Stimulated activated CD8-positive, alpha-beta memory T cell treated with anti-CD3 and anti-CD28 coated beads, Interleukin-4, amount 100 ng/mL, for 1 hour (primary cell): ENCODE measurements at regions not wholly inside any gene's neighbourhood (a gene's known extent, or its start where the extent isn't known, plus 50 kb on each side); places are given as distances from the start of the nearest gene placed in this dataset.
"Not testable (repeated sequence)": the region's sequence is repeated elsewhere in the genome, so short reads cannot be mapped to it uniquely, and the experiment has no call there.

ENCODE experiments used
- DNase-seq, 2 donors: peaks; one replicate each; pipeline ENCODE4 v3.0.0-alpha.2; 2020; ENCODE audit warnings: low read depth in 2 of 2, low spot score in 1 of 2

GRCh38 chr13:72657379-72657778 lies 70.0 kb downstream of the MZT1 start:
- no peak for DNase-seq

DNA sequence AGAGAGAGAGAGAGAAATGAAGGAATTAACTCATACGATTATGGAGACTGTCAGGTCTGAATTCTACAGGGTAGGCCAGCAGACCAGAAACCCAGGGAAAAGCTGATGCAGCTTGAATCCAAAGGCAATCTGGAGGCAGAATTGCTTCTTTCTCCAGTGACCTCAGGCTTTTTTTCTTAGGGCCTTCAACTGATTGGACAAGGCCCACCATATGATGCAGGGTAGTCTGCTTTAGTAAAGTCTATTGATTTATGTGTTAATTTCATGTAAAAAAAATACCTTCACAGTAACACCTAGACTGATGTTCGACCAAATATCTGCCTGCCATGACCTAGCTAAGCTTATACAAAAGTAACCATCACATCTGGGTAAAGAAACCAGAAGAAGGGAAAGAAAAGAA lies 71.1 kb downstream of the MZT1 start:
- no peak for DNase-seq

DNA sequence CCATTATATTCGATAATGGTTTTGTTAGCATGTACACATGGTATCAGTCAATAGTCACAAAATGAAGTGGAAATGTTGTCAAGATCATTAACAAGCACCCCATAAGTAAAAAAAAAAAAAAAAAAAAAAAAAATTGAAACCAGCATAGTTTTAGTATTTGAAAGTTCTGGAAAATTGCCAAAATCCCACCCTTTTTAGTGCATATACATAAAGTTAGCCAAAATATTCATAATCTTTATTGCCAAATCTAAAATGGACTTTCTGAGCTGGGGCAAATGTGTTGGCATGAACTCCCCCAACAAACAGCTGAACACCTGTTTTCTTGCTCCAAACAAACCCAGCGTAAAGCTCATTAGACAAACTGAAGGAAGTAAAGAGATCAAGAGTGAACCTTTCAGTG lies 73.9 kb downstream of the MZT1 start:
- DNase-seq = no peak

GRCh38 chr13:72652681-72653080 lies 74.7 kb downstream of the MZT1 start:
- no peak for DNase-seq

GRCh38 chr13:72651144-72651543 lies 76.3 kb downstream of the MZT1 start:
- no peak for DNase-seq

DNA sequence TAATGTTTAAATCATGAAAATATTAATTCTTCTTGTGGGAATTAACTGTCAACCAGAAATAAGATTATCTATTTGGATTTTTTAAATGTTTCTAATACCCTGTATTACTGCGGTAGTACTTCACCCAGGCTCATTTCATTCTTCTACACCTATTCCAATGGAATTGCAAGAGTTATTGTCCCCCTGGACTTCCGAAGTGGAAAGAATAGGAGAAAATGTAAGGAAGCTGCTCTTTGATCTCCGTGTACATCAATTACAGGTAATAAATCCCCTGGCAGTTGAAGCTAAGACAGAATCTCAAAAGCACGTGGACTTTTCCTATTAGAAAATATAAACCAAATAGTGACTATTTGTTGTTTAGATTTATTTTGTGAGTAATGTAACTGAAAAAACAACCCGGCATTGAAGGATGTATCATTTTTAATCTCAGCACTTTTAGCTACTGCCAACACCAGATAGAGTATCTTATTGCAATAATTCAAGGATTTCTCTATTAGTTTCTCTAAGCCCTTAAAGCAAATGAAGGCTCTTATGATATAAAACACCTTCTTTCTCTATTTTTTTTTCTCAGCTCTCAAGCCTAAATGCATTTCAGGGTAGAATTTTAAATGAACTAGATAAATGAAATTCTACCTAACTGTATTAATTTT lies 77.3 kb downstream of the MZT1 start:
- no peak for DNase-seq

- no peak for DNase-seq
Observed at GRCh38 chr13:72648513-72649065, 78.8 kb downstream of the MZT1 start.

GRCh38 chr13:72647422-72647821 lies 80.0 kb downstream of the MZT1 start:
- no peak for DNase-seq

DNA sequence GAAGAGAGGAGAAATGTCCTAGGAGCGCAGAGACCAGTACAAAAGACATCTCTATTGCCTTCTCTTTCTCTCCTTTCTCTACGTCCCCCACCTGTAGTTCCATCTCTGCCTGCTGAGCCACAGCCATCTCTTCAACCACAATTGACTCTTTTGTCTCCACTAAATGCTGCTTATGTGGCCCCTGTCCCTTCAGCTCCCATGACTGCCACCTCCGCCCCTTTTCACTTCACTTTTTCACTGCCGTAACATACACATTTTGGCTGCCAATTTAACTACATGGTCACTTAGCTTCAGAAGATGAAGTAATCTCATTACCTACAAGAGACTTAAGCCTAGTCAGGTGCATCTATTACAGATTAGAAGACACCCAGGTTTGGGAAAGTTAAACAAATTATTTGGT lies 81.9 kb downstream of the MZT1 start:
- no peak for DNase-seq

DNA sequence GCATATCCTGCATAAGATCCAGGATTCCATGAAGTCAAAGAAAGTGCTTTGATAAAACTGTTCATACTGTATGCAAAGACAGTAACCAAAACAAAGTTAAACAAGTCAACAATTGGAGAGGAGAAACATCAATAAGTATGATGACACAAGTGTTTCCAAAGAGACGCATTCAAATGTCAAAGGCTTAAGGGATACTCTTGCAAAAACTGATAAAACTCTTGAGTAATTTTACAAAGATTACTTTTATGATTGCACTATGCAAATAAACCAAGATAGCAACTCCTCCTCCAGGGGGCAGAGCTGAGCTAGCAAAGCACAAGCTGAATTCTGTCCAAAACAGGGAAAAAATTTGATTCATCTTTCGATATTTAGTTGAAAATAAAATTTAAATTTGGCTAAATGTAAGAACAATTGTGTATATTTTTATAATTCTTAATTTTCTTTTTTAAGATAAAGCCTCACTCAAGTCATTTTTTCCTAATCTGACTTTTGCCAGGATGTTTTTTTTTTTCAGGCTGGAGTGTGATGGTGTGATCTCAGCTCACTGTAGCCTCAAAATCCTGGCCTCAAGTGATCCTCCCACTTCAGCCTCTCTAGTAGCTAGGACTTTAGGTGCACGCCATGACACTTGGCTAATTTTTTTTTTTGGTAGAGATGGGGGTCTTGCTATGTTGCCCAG lies 84.0 kb downstream of the MZT1 start:
- DNase-seq = peak in 1 of 2 donors; percentile 7

- no peak for DNase-seq
Observed at GRCh38 chr13:72639377-72639776, 88.1 kb downstream of the MZT1 start.

- DNase-seq = no peak
Observed at GRCh38 chr13:72638059-72638815, 89.2 kb downstream of the MZT1 start.

DNA sequence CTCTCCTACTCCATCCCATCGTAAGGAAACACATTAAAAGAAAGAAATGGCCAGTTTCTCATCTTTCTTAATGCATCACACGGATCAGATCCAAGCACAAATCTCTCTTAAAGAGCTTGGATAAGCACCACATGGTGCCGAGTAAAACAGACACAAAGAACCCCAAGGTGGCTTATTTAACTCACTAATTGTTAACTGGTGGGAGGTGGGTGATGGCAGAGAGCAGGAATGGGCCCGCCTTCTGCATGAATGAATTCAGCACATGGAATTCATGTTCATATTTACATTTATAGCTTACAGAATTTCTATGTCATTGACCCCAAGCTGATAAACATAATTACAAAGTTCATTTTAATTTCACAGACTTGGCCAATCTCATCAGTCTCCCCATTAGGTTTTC lies 89.9 kb downstream of the MZT1 start:
- no peak for DNase-seq

DNA sequence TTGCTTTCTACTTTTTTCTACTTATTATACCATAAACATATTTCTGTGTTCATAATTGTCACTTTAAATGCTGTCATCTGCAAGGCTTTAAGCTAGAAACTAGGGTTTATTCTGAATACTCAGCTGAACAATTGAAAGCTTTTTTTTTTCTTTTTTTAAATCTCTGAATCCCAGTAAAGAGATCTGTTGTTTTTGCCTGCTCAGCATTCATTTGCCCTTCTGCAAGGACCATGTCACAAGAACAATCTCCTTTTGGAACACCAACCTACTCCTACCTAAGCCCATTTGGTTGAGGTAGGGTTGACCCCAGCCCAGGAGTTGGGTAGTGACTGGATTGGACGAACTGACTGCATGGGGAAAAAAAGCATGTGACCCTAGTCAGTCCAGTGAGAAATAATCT lies 92.6 kb downstream of the MZT1 start:
- no peak for DNase-seq

GRCh38 chr13:72622546-72622945 lies 104.9 kb downstream of the MZT1 start:
- no peak for DNase-seq

DNA sequence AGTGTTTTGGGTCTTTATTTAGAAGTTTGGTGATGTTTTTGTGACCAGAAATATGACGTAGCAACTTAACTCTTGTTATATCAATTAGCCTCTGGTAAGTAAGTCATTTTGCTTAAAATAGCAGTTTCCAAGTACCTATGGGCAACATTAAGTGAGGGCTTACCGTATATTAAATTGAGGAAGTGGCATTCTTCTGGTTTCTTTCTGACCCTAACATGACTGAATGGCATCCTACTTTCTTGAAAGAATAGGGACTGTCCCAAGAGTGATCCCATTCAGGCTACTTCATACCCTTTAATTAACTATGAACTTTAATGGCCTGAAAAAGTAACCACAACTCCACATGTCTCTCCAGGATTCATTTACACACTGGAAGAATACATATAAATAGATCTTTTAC lies 106.6 kb downstream of the MZT1 start:
- DNase-seq = no peak

- no peak for DNase-seq
Observed at GRCh38 chr13:72617951-72618350, 109.5 kb downstream of the MZT1 start.

DNA sequence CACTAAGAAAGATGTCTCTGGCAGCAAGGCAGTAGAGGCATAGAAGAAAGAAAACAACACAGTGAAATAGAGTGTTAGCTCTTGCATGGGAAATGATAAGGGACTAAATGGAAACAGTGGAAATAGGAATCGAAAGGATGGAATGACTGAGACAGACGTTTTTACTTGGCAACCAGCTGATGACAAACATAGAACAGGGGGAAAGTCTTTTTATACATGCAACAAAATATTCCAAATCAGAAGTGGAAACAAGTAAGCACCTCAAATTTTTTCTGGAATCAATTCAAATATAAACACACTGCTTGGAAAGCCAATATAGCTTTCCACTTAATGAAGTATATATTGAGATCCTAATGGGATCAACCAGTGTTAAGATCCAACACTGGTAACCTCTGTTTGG lies 110.2 kb downstream of the MZT1 start:
- DNase-seq = no peak

DNA sequence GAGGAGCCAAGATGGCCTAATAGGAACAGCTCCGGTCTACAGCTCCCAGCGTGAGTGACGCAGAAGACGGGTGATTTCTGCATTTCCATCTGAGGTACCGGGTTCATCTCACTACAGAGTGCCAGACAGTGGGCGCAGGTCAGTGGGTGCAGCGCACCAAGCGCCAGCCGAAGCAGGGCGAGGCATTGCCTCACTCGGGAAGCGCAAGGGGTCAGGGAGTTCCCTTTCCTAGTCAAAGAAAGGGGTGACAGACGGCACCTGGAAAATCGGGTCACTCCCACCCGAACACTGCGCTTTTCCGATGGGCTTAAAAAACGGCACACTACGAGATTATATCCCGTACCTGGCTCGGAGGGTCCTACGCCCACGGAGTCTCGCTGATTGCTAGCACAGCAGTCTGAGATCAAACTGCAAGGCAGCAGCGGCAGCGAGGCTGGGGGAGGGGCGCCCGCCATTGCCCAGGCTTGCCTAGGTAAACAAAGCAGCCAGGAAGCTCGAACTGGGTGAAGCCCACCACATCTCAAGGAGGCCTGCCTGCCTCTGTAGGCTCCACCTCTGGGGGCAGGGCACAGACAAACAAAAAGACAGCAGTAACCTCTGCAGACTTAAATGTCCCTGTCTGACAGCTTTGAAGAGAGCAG lies 117.1 kb downstream of the MZT1 start:
- DNase-seq = not testable (repeated sequence)

GRCh38 chr13:72599178-72599743 lies 128.2 kb downstream of the MZT1 start:
- DNase-seq = no peak

DNA sequence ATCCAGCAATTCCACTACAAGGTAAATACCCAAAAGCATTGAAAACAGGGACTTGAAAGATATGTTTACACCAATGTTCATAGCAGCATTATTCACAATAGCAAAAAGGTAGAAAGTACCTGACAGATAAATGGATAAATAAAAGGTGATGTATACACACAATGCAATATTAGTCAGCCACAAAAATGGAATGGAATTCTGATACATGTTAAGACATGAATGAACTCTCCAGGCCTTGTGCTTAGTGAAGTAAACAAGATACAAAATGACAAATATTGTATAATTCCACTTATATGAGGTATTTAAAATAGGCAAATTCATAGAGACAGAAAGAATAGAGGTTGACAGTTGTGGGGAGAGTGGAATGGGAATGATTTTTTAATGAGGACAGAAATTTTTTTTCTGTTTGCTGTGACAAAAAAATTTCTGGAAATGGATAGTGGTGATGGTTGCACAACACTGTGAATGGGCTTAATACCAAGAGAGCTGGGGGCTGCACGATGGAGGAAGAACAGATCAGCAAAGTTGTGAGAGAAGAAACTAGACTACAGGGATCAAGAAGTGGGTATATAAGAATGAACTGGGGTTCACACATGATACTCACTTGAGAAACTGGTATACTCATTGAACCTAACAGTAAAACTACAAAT lies 137.2 kb downstream of the MZT1 start:
- DNase-seq = no peak
